Neural cell (in vitro differentiated cells): ENCODE measurements at regions not wholly inside any gene's neighbourhood (a gene's known extent, or its start where the extent isn't known, plus 50 kb on each side); places are given as distances from the start of the nearest gene placed in this dataset.

Source experiments
- H2AFZ ChIP-seq: fragments of 200-600, 300-800 bp; sonication (generic), shearing (Covaris generic); 2 replicates; pipeline ENCODE4 v1.6.0; 2014; ENCODE audit warnings: low read depth, mild to moderate bottlenecking, antibody characterized with exemption, low read length, moderate library complexity
- H3F3A ChIP-seq: fragments of 200-600 bp; shearing (Covaris generic); 2 replicates; pipeline ENCODE4 v1.6.1; 2016; ENCODE audit warnings: mild to moderate bottlenecking, moderate library complexity, mixed read lengths, antibody characterized with exemption, low read length; ENCODE audit not compliant: insufficient read depth, poor library complexity, severe bottlenecking
- H3K27ac ChIP-seq: fragments of 200-600, 300-800 bp; sonication (generic), shearing (Covaris generic); 2 replicates; pipeline ENCODE4 v1.5.1; 2014; ENCODE audit warnings: mild to moderate bottlenecking, low read length, moderate library complexity
- H3K27me3 ChIP-seq: fragments of 300-800, 200-600 bp; sonication (generic), shearing (Covaris generic); 2 replicates; pipeline ENCODE4 v1.6.0; 2014; ENCODE audit warnings: mild to moderate bottlenecking, low read depth, low read length, moderate library complexity; ENCODE audit not compliant: insufficient read depth
- H3K36me3 ChIP-seq: fragments of 300-800, 200-600 bp; sonication (generic), shearing (Covaris generic); 2 replicates; pipeline ENCODE4 v1.5.1; 2014; ENCODE audit warnings: mild to moderate bottlenecking, antibody characterized with exemption, low read length, moderate library complexity; ENCODE audit not compliant: insufficient read depth
- H3K4me2 ChIP-seq: fragments of 300-800, 200-600 bp; sonication (generic), shearing (Covaris generic); 2 replicates; pipeline ENCODE4 v1.6.0; 2014; ENCODE audit warnings: mild to moderate bottlenecking, low read length
- H3K4me3 ChIP-seq: fragments of 300-800, 200-600 bp; sonication (generic), shearing (Covaris generic); 2 replicates; pipeline ENCODE4 v1.5.1; 2014; ENCODE audit warnings: mild to moderate bottlenecking, low read length, moderate library complexity
- H3K79me2 ChIP-seq: fragments of 200-600 bp; shearing (Covaris generic); replicated peaks from 2 replicates; pipeline ENCODE4 v1.6.0; 2014; ENCODE audit warnings: mild to moderate bottlenecking, low read length, moderate library complexity; ENCODE audit not compliant: insufficient read depth
- H3K9ac ChIP-seq: fragments of 300-800, 200-600 bp; sonication (generic), shearing (Covaris generic); 2 replicates; pipeline ENCODE4 v1.6.1; 2016; ENCODE audit warnings: mild to moderate bottlenecking, low read length, mixed read lengths
- H3K9me2 ChIP-seq: fragments of 200-600 bp; shearing (Covaris generic); 2 replicates; pipeline ENCODE4 v1.6.1; 2016; ENCODE audit warnings: mild to moderate bottlenecking, low read length, mixed read lengths; ENCODE audit not compliant: insufficient read depth
- H3K9me3 ChIP-seq: fragments of 200-600, 300-800 bp; sonication (generic), shearing (Covaris generic); 2 replicates; pipeline ENCODE4 v1.6.1; 2016; ENCODE audit warnings: mild to moderate bottlenecking, mixed run types, low read length, moderate library complexity, mixed read lengths
- H4K20me1 ChIP-seq: fragments of 200-600 bp; shearing (Covaris generic); 2 replicates; pipeline ENCODE4 v1.6.1; 2016; ENCODE audit warnings: mild to moderate bottlenecking, mixed run types; ENCODE audit not compliant: insufficient read depth
- CTCF ChIP-seq: fragments of 450-650 bp; IDR thresholded peaks from 2 replicates; pipeline ENCODE4 v1.5.1; 2014; ENCODE audit warnings: antibody characterized with exemption, mild to moderate bottlenecking, moderate library complexity; ENCODE audit not compliant: poor library complexity, severe bottlenecking
- EP300 ChIP-seq: fragments of 450-650 bp; conservative IDR thresholded peaks from 2 replicates; pipeline ENCODE4 v1.6.1; 2014; ENCODE audit warnings: antibody characterized with exemption, mild to moderate bottlenecking, moderate library complexity; ENCODE audit not compliant: poor library complexity, severe bottlenecking
- EZH2 ChIP-seq: fragments of 200-600, 300-800 bp; shearing (Covaris generic), sonication (generic); IDR thresholded peaks from 2 replicates; pipeline ENCODE4 v1.6.1; 2014; ENCODE audit warnings: antibody characterized with exemption, low read length, borderline replicate concordance, mild to moderate bottlenecking; ENCODE audit not compliant: insufficient read depth, poor library complexity, severe bottlenecking
- MXI1 ChIP-seq: fragments of 450-650 bp; conservative IDR thresholded peaks from 2 replicates; pipeline ENCODE4 v1.6.1; 2014; ENCODE audit warnings: antibody characterized with exemption, mild to moderate bottlenecking; ENCODE audit not compliant: poor library complexity, severe bottlenecking
- POLR2AphosphoS5 ChIP-seq: IDR thresholded peaks from 2 replicates; pipeline ENCODE4 v1.6.1; 2012
- RAD21 ChIP-seq: fragments of 450-650 bp; conservative IDR thresholded peaks from 2 replicates; pipeline ENCODE4 v1.6.1; 2014; ENCODE audit warnings: antibody characterized with exemption, mild to moderate bottlenecking, moderate library complexity
- REST ChIP-seq: IDR thresholded peaks from 2 replicates; pipeline ENCODE4 v1.6.1; 2012; ENCODE audit warnings: borderline replicate concordance
- SMC3 ChIP-seq: fragments of 450-650 bp; conservative IDR thresholded peaks from 2 replicates; pipeline ENCODE4 v1.6.1; 2014; ENCODE audit warnings: antibody characterized with exemption, mild to moderate bottlenecking, moderate library complexity; ENCODE audit not compliant: poor library complexity
- TAF1 ChIP-seq: IDR thresholded peaks from 2 replicates; pipeline ENCODE4 v1.6.1; 2012; ENCODE audit warnings: low read depth

- no peaks in the 10 kb centered on the region for H3K27me3 ChIP-seq
- H3K9me2 ChIP-seq: no peaks in the 10 kb centered on the region
- H3K4me2 ChIP-seq: no peak overlapping the region
- no peaks in the 10 kb centered on the region for H3K36me3 ChIP-seq
- no peak overlapping the region for H3K9ac ChIP-seq
- no peak for TF ChIP-seq EP300
- TF ChIP-seq EZH2: no peak
- no peak for TF ChIP-seq TAF1
- TF ChIP-seq CTCF: no peak
- no peak for TF ChIP-seq SMC3
- no peak for TF ChIP-seq REST
- no peak for TF ChIP-seq MXI1
- no peak for TF ChIP-seq POLR2AphosphoS5
- no peak for TF ChIP-seq RAD21
- no peak overlapping the region for H3K27ac ChIP-seq
- no peaks in the 10 kb centered on the region for H3K9me3 ChIP-seq
- no peaks in the 10 kb centered on the region for H3F3A ChIP-seq
- no peaks in the 10 kb centered on the region for H4K20me1 ChIP-seq
- H3K79me2 ChIP-seq: no peaks in the 10 kb centered on the region
- H3K4me3 ChIP-seq: no peak overlapping the region
- H2AFZ ChIP-seq: no peak overlapping the region
Measured at GRCh38 chr16:11448796-11449416, 103.6 kb downstream of the RMI2 start.

GRCh38 chr16:11449716-11450115 is 104.5 kb downstream of the RMI2 start:
- no peak overlapping the region for H3K4me3 ChIP-seq
- H3K9me2 ChIP-seq: no peaks in the 10 kb centered on the region
- no peaks in the 10 kb centered on the region for H4K20me1 ChIP-seq
- no peak overlapping the region for H2AFZ ChIP-seq
- H3K27ac ChIP-seq: no peak overlapping the region
- no peaks in the 10 kb centered on the region for H3K36me3 ChIP-seq
- TF ChIP-seq REST (no peak), TAF1 (no peak), EP300 (no peak), RAD21 (no peak), EZH2 (no peak), SMC3 (no peak), CTCF (no peak), POLR2AphosphoS5 (no peak), MXI1 (no peak)
- H3K9me3 ChIP-seq: no peaks in the 10 kb centered on the region
- H3K27me3 ChIP-seq: no peaks in the 10 kb centered on the region
- no peaks in the 10 kb centered on the region for H3K79me2 ChIP-seq
- no peak overlapping the region for H3K9ac ChIP-seq
- no peak overlapping the region for H3K4me2 ChIP-seq
- no peaks in the 10 kb centered on the region for H3F3A ChIP-seq
